Spleen (tissue), 11 donors: ENCODE measurements at regions not wholly inside any gene's neighbourhood (a gene's known extent, or its start where the extent isn't known, plus 50 kb on each side); places are given as distances from the start of the nearest gene placed in this dataset.

Experiments
- DNase-seq: peaks from one replicate; pipeline ENCODE4 v3.0.0-alpha.2; 2020
- H3K27ac ChIP-seq, 8 donors: fragments of 200-600 bp; sonication (generic) in 7 of 8; 1 replicate in 4 of 8; 2 replicates in 4 of 8; pipeline versions ENCODE4 v1.5.0 to v1.8.0; 2016 to 2021; ENCODE audit warnings: inconsistent platforms in 4 of 8, mild to moderate bottlenecking in 4 of 8, moderate library complexity in 1 of 8
- H3K27me3 ChIP-seq, 7 donors: fragments of 200-600 bp; sonication (generic) in 6 of 7; replicated peaks in 1 of 7; 1 replicate in 4 of 7; 2 replicates in 3 of 7; pipeline versions ENCODE4 v1.5.0 to v1.8.0; 2016 to 2021; ENCODE audit warnings: inconsistent platforms in 3 of 7, mild to moderate bottlenecking in 1 of 7
- H3K36me3 ChIP-seq, 6 donors: fragments of 200-600 bp; sonication (generic) in 5 of 6; 1 replicate in 4 of 6; 2 replicates in 2 of 6; pipeline versions ENCODE4 v1.5.0 to v1.8.0; 2016 to 2021; ENCODE audit warnings: inconsistent platforms in 2 of 6
- H3K4me1 ChIP-seq, 6 donors: fragments of 200-600 bp; sonication (generic) in 5 of 6; 1 replicate in 3 of 6; 2 replicates in 3 of 6; pipeline versions ENCODE4 v1.5.0 to v1.8.0; 2016 to 2021; ENCODE audit warnings: inconsistent platforms in 3 of 6
- H3K4me3 ChIP-seq, 8 donors: fragments of 200-600 bp; sonication (generic) in 7 of 8; 1 replicate in 4 of 8; 2 replicates in 4 of 8; pipeline versions ENCODE4 v1.5.0 to v1.8.0; 2016 to 2021; ENCODE audit warnings: inconsistent platforms in 4 of 8, mild to moderate bottlenecking in 4 of 8, moderate library complexity in 2 of 8
- H3K9me3 ChIP-seq, 8 donors: fragments of 200-600 bp; sonication (generic) in 7 of 8; 1 replicate in 4 of 8; 2 replicates in 4 of 8; pipeline versions ENCODE4 v1.5.0 to v1.8.0; 2016 to 2021; ENCODE audit warnings: inconsistent platforms in 4 of 8
- POLR2A ChIP-seq, 3 donors: fragments of 450-650 bp; IDR thresholded peaks; one replicate each; pipeline ENCODE4 v1.5.1; 2017; ENCODE audit warnings: antibody characterized with exemption in 3 of 3, mild to moderate bottlenecking in 1 of 3
- POLR2AphosphoS5 ChIP-seq, 3 donors: sonication (generic); formaldehyde crosslinking; IDR thresholded peaks; one replicate each; pipeline ENCODE4 v1.5.1; 2017; ENCODE audit warnings: antibody characterized with exemption in 3 of 3
- WGBS, 5 donors: extraction: QIAGEN DNeasy Blood & Tissue Kit in 3 of 5; methylation state at CpG; one replicate each; pipeline versions ENCODE4 v1.1.5 to v1.1.7; 2013 to 2018; 5-methylcytosine and 5-hydroxymethylcytosine counted together
- intact Hi-C: fragments of 100-400 bp; cut with DNase I; formaldehyde crosslinking; loops from one replicate; pipeline ENCODE4 v1.15.0; 2023; ENCODE audit warnings: low total_unique reads
- TF ChIP-seq, protein P1 (sequence below), 11 experiments: fragments of 200-600 bp in 7 of 11; fragments of 450-650 bp in 4 of 11; sonication (generic) in 4 of 11; IDR thresholded peaks in 8 of 11; conservative IDR thresholded peaks in 3 of 11; 1 replicate in 7 of 11; 2 replicates in 4 of 11; pipeline versions ENCODE4 v1.4.0 to v1.8.0; 2016 to 2021; ENCODE audit warnings: antibody characterized with exemption in 11 of 11, inconsistent platforms in 4 of 11, mild to moderate bottlenecking in 1 of 11
- donor health status: healthy with polysubstance abuse.
- donor health status: DM: no; HTN: no; CAD: no; lungs with moderate emphysema.
- donor health status: DM: no; HTN: no; CAD: no.
- donor health status: Bipolar disorder and iron deficiency.
- donor health status: healthy.
- donor health status: DM: no; HTN: no; CAD: no.
- donor health status: DM: yes; HTN: yes; CAD: no.

DNA sequence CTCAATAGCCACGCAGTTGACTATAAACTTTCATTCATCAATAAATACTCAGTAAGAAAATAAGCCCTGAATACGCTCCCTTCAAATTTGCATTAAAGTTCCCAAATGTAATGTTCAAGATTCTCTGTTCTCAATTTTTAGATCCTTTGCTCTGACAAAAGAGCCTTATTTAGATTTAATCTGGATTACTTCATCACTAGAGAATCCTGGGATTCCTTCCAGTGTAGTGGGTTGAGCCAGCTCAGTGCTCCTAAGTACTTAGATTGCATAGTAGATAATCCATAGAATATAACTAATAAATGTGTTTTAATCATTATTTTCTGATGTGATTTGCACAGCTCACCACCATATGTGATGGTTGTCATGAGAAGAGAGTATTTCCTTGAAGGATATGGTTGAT lies 1286.2 kb downstream of the SUCLG1 start:
- WGBS, 5 donors, result 89 to 96% (median 93%) methylated on average over 2 of the region's 2 CpGs
- no peaks in the 10 kb centered on the region for H3K36me3 ChIP-seq
- DNase-seq, result no peak
- H3K27me3 ChIP-seq, result no peaks in the 10 kb centered on the region
- H3K4me1 ChIP-seq, result no peaks in the 10 kb centered on the region
- TF ChIP-seq, protein P1, sequence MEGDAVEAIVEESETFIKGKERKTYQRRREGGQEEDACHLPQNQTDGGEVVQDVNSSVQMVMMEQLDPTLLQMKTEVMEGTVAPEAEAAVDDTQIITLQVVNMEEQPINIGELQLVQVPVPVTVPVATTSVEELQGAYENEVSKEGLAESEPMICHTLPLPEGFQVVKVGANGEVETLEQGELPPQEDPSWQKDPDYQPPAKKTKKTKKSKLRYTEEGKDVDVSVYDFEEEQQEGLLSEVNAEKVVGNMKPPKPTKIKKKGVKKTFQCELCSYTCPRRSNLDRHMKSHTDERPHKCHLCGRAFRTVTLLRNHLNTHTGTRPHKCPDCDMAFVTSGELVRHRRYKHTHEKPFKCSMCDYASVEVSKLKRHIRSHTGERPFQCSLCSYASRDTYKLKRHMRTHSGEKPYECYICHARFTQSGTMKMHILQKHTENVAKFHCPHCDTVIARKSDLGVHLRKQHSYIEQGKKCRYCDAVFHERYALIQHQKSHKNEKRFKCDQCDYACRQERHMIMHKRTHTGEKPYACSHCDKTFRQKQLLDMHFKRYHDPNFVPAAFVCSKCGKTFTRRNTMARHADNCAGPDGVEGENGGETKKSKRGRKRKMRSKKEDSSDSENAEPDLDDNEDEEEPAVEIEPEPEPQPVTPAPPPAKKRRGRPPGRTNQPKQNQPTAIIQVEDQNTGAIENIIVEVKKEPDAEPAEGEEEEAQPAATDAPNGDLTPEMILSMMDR (IDR thresholded peaks at IDR 0.05 in 8 of 11, conservative IDR thresholded peaks at IDR 0.05 in 3 of 11), result no peak
- TF ChIP-seq POLR2AphosphoS5 (IDR thresholded peaks at IDR 0.05) (no peak), POLR2A (IDR thresholded peaks at IDR 0.05) (no peak)
- no peak overlapping the region for H3K4me3 ChIP-seq
- intact Hi-C loops, result no loop called here
- no peak overlapping the region for H3K27ac ChIP-seq
- H3K9me3 ChIP-seq, result peaks cover 0 to 12% (median 0%) of the 10 kb centered on the region in 8 donors

DNA sequence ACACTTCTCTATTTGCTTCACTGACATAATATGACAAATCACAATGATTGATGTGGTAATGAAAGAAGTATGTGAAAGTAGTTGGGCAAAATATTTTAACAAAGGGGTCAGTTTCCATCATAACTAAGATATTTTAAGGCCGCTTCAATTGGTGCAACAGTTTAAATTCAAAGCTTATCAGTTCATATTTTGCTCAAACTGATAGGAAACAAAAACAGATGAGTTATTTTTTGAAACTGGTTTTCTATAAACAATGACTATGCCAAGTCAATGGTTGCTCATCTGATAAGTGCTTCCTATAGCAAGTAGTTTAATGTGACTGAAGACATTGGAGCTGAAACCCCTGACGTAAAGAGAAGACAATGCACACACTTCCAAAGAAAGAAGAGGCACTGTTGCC lies 1290.7 kb downstream of the SUCLG1 start:
- 77 to 90% (median 82%) methylated on average over 2 of the region's 2 CpGs for WGBS, 5 donors
- peaks cover 0 to 4% (median 0%) of the 10 kb centered on the region in 8 donors for H3K9me3 ChIP-seq
- no peak for DNase-seq
- intact Hi-C loops, result no loop called here
- H3K36me3 ChIP-seq, result no peaks in the 10 kb centered on the region
- no peaks in the 10 kb centered on the region for H3K4me1 ChIP-seq
- no peaks in the 10 kb centered on the region for H3K27me3 ChIP-seq
- H3K27ac ChIP-seq, result no peak overlapping the region
- H3K4me3 ChIP-seq, result no peak overlapping the region
- TF ChIP-seq, protein P1 (IDR thresholded peaks at IDR 0.05 in 8 of 11, conservative IDR thresholded peaks at IDR 0.05 in 3 of 11), result no peak
- TF ChIP-seq POLR2AphosphoS5 (IDR thresholded peaks at IDR 0.05) (no peak), POLR2A (IDR thresholded peaks at IDR 0.05) (no peak)

DNA sequence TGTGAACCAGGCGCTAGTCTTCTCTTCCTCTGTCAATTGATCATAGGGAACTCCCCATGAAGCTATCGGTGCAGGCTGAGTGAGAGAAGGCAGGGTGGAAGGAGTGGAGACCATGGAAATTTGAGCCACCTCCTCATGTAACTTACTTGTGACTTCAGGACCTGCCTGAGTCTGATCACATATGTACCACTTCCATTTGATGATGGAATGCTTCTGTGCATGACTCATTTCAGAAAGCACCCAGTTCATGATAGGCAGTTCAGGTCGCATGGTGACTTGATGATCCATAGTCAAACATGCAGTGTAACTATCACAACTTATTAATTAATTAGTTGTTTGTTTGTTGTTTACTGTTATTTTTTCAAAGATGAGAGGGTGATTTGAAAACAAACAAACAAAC lies 1296.7 kb downstream of the SUCLG1 start:
- WGBS, 5 donors, result 84 to 90% (median 89%) methylated on average over 3 of the region's 3 CpGs
- Histone ChIP-seq H3K27ac (no peak overlapping the region), H3K9me3 (peaks cover 0 to 10% (median 0%) of the 10 kb centered on the region in 8 donors)

DNA sequence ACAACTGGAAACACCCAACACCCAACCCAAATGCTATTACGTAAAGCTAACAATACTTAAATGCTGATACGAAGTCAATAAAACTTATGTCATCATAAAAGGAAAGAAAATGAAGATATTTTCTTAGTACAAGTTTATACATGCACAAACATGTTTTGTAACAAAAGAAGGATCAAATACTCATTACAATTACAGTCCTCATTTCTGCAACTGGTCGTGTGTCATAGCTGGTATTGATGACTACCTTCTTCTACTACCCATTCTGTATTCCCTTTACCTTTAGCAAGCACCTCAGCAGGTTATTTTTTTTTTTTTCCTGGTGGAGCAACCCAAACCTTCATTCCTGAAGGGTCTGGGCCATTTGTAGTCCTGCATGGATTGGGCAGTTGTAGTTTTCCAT lies 1298.5 kb downstream of the SUCLG1 start:
- intact Hi-C loops, result no loop called here
- Histone ChIP-seq H3K4me1 (no peaks in the 10 kb centered on the region), H3K27me3 (no peaks in the 10 kb centered on the region), H3K9me3 (peaks cover 0 to 12% (median 0%) of the 10 kb centered on the region in 8 donors), H3K27ac (no peak overlapping the region), H3K4me3 (no peak overlapping the region), H3K36me3 (no peaks in the 10 kb centered on the region)
- no peak for DNase-seq
- TF ChIP-seq, protein P1 (IDR thresholded peaks at IDR 0.05 in 8 of 11, conservative IDR thresholded peaks at IDR 0.05 in 3 of 11), result no peak
- TF ChIP-seq POLR2A (IDR thresholded peaks at IDR 0.05), result no peak
- TF ChIP-seq POLR2AphosphoS5 (IDR thresholded peaks at IDR 0.05), result no peak
- 77 to 89% (median 83%) methylated on average over 3 of the region's 3 CpGs for WGBS, 5 donors

More for the DNA sequence above, 1296.7 kb downstream of the SUCLG1 start:
- no peaks in the 10 kb centered on the region for H3K4me1 ChIP-seq
- no peaks in the 10 kb centered on the region for H3K36me3 ChIP-seq
- no peaks in the 10 kb centered on the region for H3K27me3 ChIP-seq
- DNase-seq, result no peak
- TF ChIP-seq POLR2A (IDR thresholded peaks at IDR 0.05) (no peak), POLR2AphosphoS5 (IDR thresholded peaks at IDR 0.05) (no peak)
- TF ChIP-seq, protein P1 (IDR thresholded peaks at IDR 0.05 in 8 of 11, conservative IDR thresholded peaks at IDR 0.05 in 3 of 11), result no peak
- H3K4me3 ChIP-seq, result no peak overlapping the region
- intact Hi-C loops, result no loop called here
